ENCODE measurements at regions not wholly inside any gene's neighbourhood (a gene's known extent, or its start where the extent isn't known, plus 50 kb on each side); places are given as distances from the start of the nearest gene placed in this dataset.

GRCh38 chr14:49193332-49194065, 392.7 kb downstream of the RPS29 start:
- TF ChIP-seq BHLHE40 (IDR thresholded peaks at IDR 0.05; ENCODE audit: borderline replicate concordance) (no peak), SUZ12 (IDR thresholded peaks at IDR 0.05) (no peak)

All from HEK293T (cell line).